OCI-LY1 (cell line): ENCODE measurements at regions not wholly inside any gene's neighbourhood (a gene's known extent, or its start where the extent isn't known, plus 50 kb on each side); places are given as distances from the start of the nearest gene placed in this dataset.

Source experiments
- H2AFZ ChIP-seq: fragments of 200-600 bp; sonication (generic), shearing (Covaris generic); 2 replicates; pipeline ENCODE4 v1.6.0; 2014; ENCODE audit warnings: antibody characterized with exemption, mild to moderate bottlenecking, low read length
- H3F3A ChIP-seq: fragments of 200-600 bp; sonication (generic), shearing (Covaris generic); 2 replicates; pipeline ENCODE4 v1.6.0; 2014; ENCODE audit warnings: mild to moderate bottlenecking, antibody characterized with exemption, low read length, moderate library complexity; ENCODE audit not compliant: insufficient read depth
- H3K27ac ChIP-seq: fragments of 200-600 bp; sonication (generic); 2 replicates; pipeline ENCODE4 v1.5.1; 2014; ENCODE audit warnings: low read length, mixed run types, mild to moderate bottlenecking, low read depth; ENCODE audit not compliant: poor library complexity, severe bottlenecking
- H3K27me3 ChIP-seq: fragments of 200-600 bp; sonication (generic); 2 replicates; pipeline ENCODE4 v1.6.0; 2014; ENCODE audit warnings: antibody characterized with exemption, mild to moderate bottlenecking, low read length, moderate library complexity; ENCODE audit not compliant: insufficient read depth
- H3K36me3 ChIP-seq: fragments of 200-600 bp; sonication (generic); 2 replicates; pipeline ENCODE4 v1.6.1; 2014; ENCODE audit warnings: mild to moderate bottlenecking, antibody characterized with exemption, low read length, moderate library complexity, mixed read lengths; ENCODE audit not compliant: insufficient read depth
- H3K4me1 ChIP-seq: fragments of 200-600 bp; sonication (generic); 2 replicates; pipeline ENCODE4 v1.5.1; 2014; ENCODE audit warnings: mild to moderate bottlenecking, low read length, moderate library complexity; ENCODE audit not compliant: insufficient read depth, severe bottlenecking
- H3K4me2 ChIP-seq: fragments of 200-600 bp; sonication (generic), shearing (Covaris generic); 2 replicates; pipeline ENCODE4 v1.6.1; 2014; ENCODE audit warnings: low read length
- H3K4me3 ChIP-seq: fragments of 200-600 bp; sonication (generic); 2 replicates; pipeline ENCODE4 v1.5.1; 2014; ENCODE audit warnings: low read length, low read depth, mild to moderate bottlenecking, mixed read lengths; ENCODE audit not compliant: poor library complexity, severe bottlenecking
- H3K79me2 ChIP-seq: fragments of 200-600 bp; shearing (Covaris generic); 2 replicates; pipeline ENCODE4 v1.6.1; 2016; ENCODE audit warnings: mixed run types, low read length, mixed read lengths; ENCODE audit not compliant: insufficient read depth
- H3K9ac ChIP-seq: fragments of 200-600 bp; sonication (generic), shearing (Covaris generic); 2 replicates; pipeline ENCODE4 v1.6.1; 2014; ENCODE audit warnings: mild to moderate bottlenecking, low read length, mixed read lengths
- H3K9me2 ChIP-seq: fragments of 200-600 bp; sonication (generic), shearing (Covaris generic); 2 replicates; pipeline ENCODE4 v1.6.1; 2014; ENCODE audit warnings: low read depth, mild to moderate bottlenecking, low read length, mixed read lengths
- H3K9me3 ChIP-seq: fragments of 200-600 bp; shearing (Covaris generic); 2 replicates; pipeline ENCODE4 v1.6.1; 2014; ENCODE audit warnings: low read length, mixed read lengths
- H4K20me1 ChIP-seq: fragments of 200-600 bp; sonication (generic), shearing (Covaris generic); 2 replicates; pipeline ENCODE4 v1.6.0; 2016; ENCODE audit warnings: mild to moderate bottlenecking, low read length; ENCODE audit not compliant: insufficient read depth
- CTCF ChIP-seq: fragments of 200-600 bp; sonication (generic), shearing (Covaris generic); IDR thresholded peaks from 2 replicates; pipeline ENCODE4 v1.5.1; 2017; ENCODE audit warnings: mild to moderate bottlenecking, antibody characterized with exemption, low read length, moderate library complexity, mixed read lengths
- EZH2 ChIP-seq: fragments of 200-600 bp; sonication (generic), shearing (Covaris generic); IDR thresholded peaks from 2 replicates; pipeline ENCODE4 v1.8.0; 2017; ENCODE audit warnings: borderline replicate concordance, mixed run types, mild to moderate bottlenecking, antibody characterized with exemption, low read length, moderate library complexity, mixed read lengths

GRCh38 chr3:40869939-40870338, 329.4 kb upstream of the CTNNB1 start:
- Histone ChIP-seq H3K27ac (no peak overlapping the region), H3K9me2 (no peaks in the 10 kb centered on the region)
- TF ChIP-seq EZH2 (no peak), CTCF (no peak)

GRCh38 chr3:40871394-40871793, 327.9 kb upstream of the CTNNB1 start:
- H3K4me1 ChIP-seq: no peaks in the 10 kb centered on the region
- H3K27me3 ChIP-seq: 0 out of 2 replicates have a peak, but pooled peaks cover 3% of the 10 kb centered on the region
- H3K4me2 ChIP-seq: no peak overlapping the region
- H3K9me3 ChIP-seq: no peaks in the 10 kb centered on the region
- no peak overlapping the region for H2AFZ ChIP-seq
- no peak overlapping the region for H3K27ac ChIP-seq
- H4K20me1 ChIP-seq: no peaks in the 10 kb centered on the region
- no peaks in the 10 kb centered on the region for H3K36me3 ChIP-seq
- no peak overlapping the region for H3K9ac ChIP-seq
- TF ChIP-seq EZH2 (no peak), CTCF (no peak)
- H3F3A ChIP-seq: no peaks in the 10 kb centered on the region
- no peaks in the 10 kb centered on the region for H3K79me2 ChIP-seq
- no peak overlapping the region for H3K4me3 ChIP-seq
- no peaks in the 10 kb centered on the region for H3K9me2 ChIP-seq

More at GRCh38 chr3:40869939-40870338, 329.4 kb upstream of the CTNNB1 start:
- H3K36me3 ChIP-seq: no peaks in the 10 kb centered on the region
- no peak overlapping the region for H3K9ac ChIP-seq
- no peak overlapping the region for H3K4me2 ChIP-seq
- H3K4me1 ChIP-seq: no peaks in the 10 kb centered on the region
- 0 out of 2 replicates have a peak, but pooled peaks cover 3% of the 10 kb centered on the region for H3K27me3 ChIP-seq
- H3K9me3 ChIP-seq: no peaks in the 10 kb centered on the region
- no peak overlapping the region for H3K4me3 ChIP-seq
- H2AFZ ChIP-seq: no peak overlapping the region
- no peaks in the 10 kb centered on the region for H3F3A ChIP-seq
- no peaks in the 10 kb centered on the region for H4K20me1 ChIP-seq
- no peaks in the 10 kb centered on the region for H3K79me2 ChIP-seq

- no peaks in the 10 kb centered on the region for H3F3A ChIP-seq
- H3K9ac ChIP-seq: no peak overlapping the region
- H4K20me1 ChIP-seq: no peaks in the 10 kb centered on the region
- H3K9me3 ChIP-seq: no peaks in the 10 kb centered on the region
- no peak overlapping the region for H3K4me3 ChIP-seq
- H3K4me1 ChIP-seq: no peaks in the 10 kb centered on the region
- H2AFZ ChIP-seq: no peak overlapping the region
- H3K9me2 ChIP-seq: no peaks in the 10 kb centered on the region
- no peak overlapping the region for H3K27ac ChIP-seq
- no peaks in the 10 kb centered on the region for H3K79me2 ChIP-seq
- TF ChIP-seq EZH2 (no peak), CTCF (no peak)
- H3K4me2 ChIP-seq: no peak overlapping the region
- H3K36me3 ChIP-seq: no peaks in the 10 kb centered on the region
- 0 out of 2 replicates have a peak, but pooled peaks cover 3% of the 10 kb centered on the region for H3K27me3 ChIP-seq
Observed at GRCh38 chr3:40872258-40872920, 326.9 kb upstream of the CTNNB1 start.
